Tibial artery (tissue), 4 donors: ENCODE measurements at regions not wholly inside any gene's neighbourhood (a gene's known extent, or its start where the extent isn't known, plus 50 kb on each side); places are given as distances from the start of the nearest gene placed in this dataset.

Source experiments
- DNase-seq, 2 donors: peaks; one replicate each; pipeline ENCODE4 v3.0.0-alpha.2; 2019
- H3K27ac ChIP-seq, 2 donors: fragments of 200-600 bp; sonication (generic) in 1 of 2; 1 replicate in 1 of 2; 2 replicates in 1 of 2; pipeline ENCODE4 v1.5.1; 2018 to 2019; ENCODE audit warnings: mild to moderate bottlenecking in 1 of 2
- H3K27me3 ChIP-seq, 2 donors: fragments of 200-600 bp; sonication (generic) in 1 of 2; one replicate each; pipeline versions ENCODE4 v1.5.1 to v1.6.0; 2016 to 2019
- H3K36me3 ChIP-seq, 3 donors: fragments of 200-600 bp; sonication (generic) in 2 of 3; one replicate each; pipeline ENCODE4 v1.5.1; 2016 to 2019; ENCODE audit warnings: mild to moderate bottlenecking in 2 of 3
- H3K4me1 ChIP-seq, 4 donors: fragments of 200-600 bp; sonication (generic) in 2 of 4; 1 replicate in 3 of 4; 2 replicates in 1 of 4; pipeline ENCODE4 v1.5.1; 2016 to 2019
- H3K4me3 ChIP-seq, 2 donors: fragments of 200-600 bp; sonication (generic) in 1 of 2; 1 replicate in 1 of 2; 2 replicates in 1 of 2; pipeline ENCODE4 v1.5.1; 2018 to 2019; ENCODE audit warnings: mild to moderate bottlenecking in 2 of 2
- H3K9me3 ChIP-seq, 3 donors: fragments of 200-600 bp; sonication (generic) in 1 of 3; one replicate each; pipeline ENCODE4 v1.5.1; 2016 to 2019
- CTCF ChIP-seq, 2 experiments: fragments of 200-600 bp in 1 of 2; fragments of 450-650 bp in 1 of 2; IDR thresholded peaks; one replicate each; pipeline ENCODE4 v1.5.1; 2017 to 2019; ENCODE audit warnings: antibody characterized with exemption in 2 of 2, mild to moderate bottlenecking in 1 of 2, moderate library complexity in 1 of 2
- intact Hi-C: fragments of 100-400 bp; cut with DNase I; formaldehyde crosslinking; loops from one replicate; pipeline ENCODE4 v1.15.0; 2023; ENCODE audit warnings: low total_unique reads

DNA sequence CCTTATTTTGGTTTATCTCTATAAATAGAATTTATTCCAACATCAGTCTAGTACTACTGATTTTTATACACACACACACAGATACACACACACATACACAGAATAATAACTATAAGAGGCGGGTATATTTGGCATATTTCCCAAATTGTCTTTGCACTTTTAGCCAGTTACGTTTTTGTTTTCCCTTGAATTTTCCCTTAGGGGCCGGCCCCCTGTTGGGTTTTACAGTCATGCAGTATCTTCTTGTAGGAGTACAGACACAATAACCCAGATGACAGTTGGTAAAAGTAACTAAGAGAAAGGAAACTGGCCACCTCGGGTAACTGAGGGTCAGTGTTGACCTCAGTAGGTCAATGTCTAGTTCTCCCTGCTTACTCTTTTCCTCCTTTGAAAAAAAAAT lies 50.9 kb downstream of the DISP1 start:
- no peak for DNase-seq
- H3K4me1 ChIP-seq: no peaks in the 10 kb centered on the region
- intact Hi-C loops: no loop called here
- H3K36me3 ChIP-seq: no peaks in the 10 kb centered on the region
- H3K4me3 ChIP-seq: no peak overlapping the region
- H3K27ac ChIP-seq: no peak overlapping the region
- no peaks in the 10 kb centered on the region for H3K27me3 ChIP-seq
- TF ChIP-seq CTCF (IDR thresholded peaks at IDR 0.05): no peak
- H3K9me3 ChIP-seq: no peaks in the 10 kb centered on the region

DNA sequence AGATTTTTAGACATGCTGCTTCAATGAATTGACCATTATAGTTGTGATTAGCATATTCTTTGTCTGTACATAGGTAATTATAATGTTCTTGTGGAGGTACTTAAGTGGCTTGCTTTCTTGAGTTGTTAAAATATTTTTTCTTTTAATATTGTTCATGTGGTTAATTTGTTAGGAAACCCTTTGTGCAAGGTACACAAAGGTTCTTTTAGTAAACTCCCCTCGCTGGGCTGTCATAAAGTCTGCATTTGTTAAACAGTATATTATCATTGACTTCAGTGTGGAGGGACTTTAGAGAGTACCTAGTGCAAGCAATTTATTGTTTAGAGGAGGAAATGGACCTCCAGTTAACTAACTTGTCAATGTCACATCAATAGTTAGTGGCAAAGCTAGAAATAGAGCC lies 52.5 kb downstream of the DISP1 start:
- no peak for TF ChIP-seq CTCF (IDR thresholded peaks at IDR 0.05)
- no peaks in the 10 kb centered on the region for H3K4me1 ChIP-seq
- H3K27me3 ChIP-seq: no peaks in the 10 kb centered on the region
- intact Hi-C loops: no loop called here
- H3K9me3 ChIP-seq: no peaks in the 10 kb centered on the region
- DNase-seq: no peak
- no peak overlapping the region for H3K4me3 ChIP-seq
- H3K27ac ChIP-seq: no peak overlapping the region
- no peaks in the 10 kb centered on the region for H3K36me3 ChIP-seq

DNA sequence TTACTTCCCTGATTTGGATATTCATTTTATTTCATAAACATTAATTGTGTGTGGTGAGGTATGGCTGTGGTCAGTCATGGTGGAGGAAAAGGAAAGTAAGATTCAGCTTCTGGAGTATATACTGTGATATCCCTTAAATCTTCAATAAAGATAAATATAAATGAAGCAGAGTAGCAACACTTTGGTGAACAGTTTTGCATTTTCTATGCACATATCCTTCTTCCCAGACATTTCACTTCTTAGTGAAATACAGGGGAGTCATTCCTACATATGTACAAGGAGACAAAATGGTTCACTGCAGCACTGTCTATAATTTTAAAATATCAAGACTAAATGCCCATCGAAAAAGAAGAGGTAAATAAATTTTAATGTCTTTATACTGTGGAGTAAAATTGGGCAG lies 61.3 kb downstream of the DISP1 start:
- intact Hi-C loops: no loop called here
- Histone ChIP-seq H3K9me3 (no peaks in the 10 kb centered on the region), H3K27ac (no peak overlapping the region), H3K36me3 (no peaks in the 10 kb centered on the region), H3K4me3 (no peak overlapping the region), H3K4me1 (no peaks in the 10 kb centered on the region), H3K27me3 (no peaks in the 10 kb centered on the region)
- no peak for DNase-seq
- TF ChIP-seq CTCF (IDR thresholded peaks at IDR 0.05): no peak

DNA sequence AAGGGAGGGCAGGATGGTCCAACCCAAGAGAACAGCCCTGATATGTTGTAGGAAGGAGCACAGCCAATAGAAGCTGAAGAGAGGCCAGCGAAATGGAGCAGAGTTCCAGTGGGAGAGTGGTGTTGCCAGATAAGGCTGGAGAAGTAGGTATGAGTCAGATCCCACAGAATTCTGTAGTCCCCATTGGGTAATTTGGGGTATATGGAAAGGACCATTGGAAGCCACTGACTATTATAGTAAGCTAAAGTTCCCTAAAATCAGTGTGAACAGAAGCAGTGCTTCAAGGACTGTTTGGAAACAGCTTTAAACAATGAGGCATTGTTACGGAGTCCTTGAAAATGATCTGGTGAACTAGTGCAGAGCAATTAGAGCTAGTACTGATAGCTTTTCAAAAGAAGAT lies 63.0 kb downstream of the DISP1 start:
- H3K27me3 ChIP-seq: no peaks in the 10 kb centered on the region
- TF ChIP-seq CTCF (IDR thresholded peaks at IDR 0.05): no peak
- no peak overlapping the region for H3K27ac ChIP-seq
- no peak for DNase-seq
- H3K4me3 ChIP-seq: no peak overlapping the region
- H3K36me3 ChIP-seq: no peaks in the 10 kb centered on the region
- intact Hi-C loops: no loop called here
- no peaks in the 10 kb centered on the region for H3K9me3 ChIP-seq
- H3K4me1 ChIP-seq: no peaks in the 10 kb centered on the region

DNA sequence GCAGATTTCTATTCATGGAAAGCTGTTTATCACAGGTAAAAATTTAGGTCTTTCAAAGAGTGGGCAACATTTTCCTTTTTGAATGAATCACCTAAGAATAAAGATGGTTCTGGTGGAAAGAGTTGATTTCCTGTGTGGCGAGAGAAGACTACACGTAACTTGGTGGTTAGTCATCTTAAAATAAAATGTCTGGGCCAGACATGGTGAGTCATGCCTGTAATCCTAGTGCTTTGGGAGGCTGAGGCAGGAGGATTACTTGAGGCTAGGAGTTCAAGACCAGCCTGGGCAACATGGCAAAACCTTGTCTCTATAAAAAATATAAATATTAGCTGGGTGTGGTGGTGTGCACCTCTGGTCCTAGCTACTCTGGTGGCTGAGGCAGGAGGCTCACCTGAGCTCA lies 65.7 kb downstream of the DISP1 start:
- Histone ChIP-seq H3K9me3 (no peaks in the 10 kb centered on the region), H3K4me3 (no peak overlapping the region), H3K27me3 (no peaks in the 10 kb centered on the region), H3K27ac (no peak overlapping the region), H3K4me1 (no peaks in the 10 kb centered on the region), H3K36me3 (no peaks in the 10 kb centered on the region)
- no peak for DNase-seq
- intact Hi-C loops: no loop called here
- TF ChIP-seq CTCF (IDR thresholded peaks at IDR 0.05): no peak

GRCh38 chr1:222886194-222886854 lies 71.5 kb downstream of the DISP1 start:
- no peak for DNase-seq
- TF ChIP-seq CTCF (IDR thresholded peaks at IDR 0.05): no peak
- intact Hi-C loops: no loop called here

More at GRCh38 chr1:222886194-222886854, 71.5 kb downstream of the DISP1 start:
- H3K27me3 ChIP-seq: no peaks in the 10 kb centered on the region
- H3K36me3 ChIP-seq: no peaks in the 10 kb centered on the region
- H3K4me1 ChIP-seq: no peaks in the 10 kb centered on the region
- no peaks in the 10 kb centered on the region for H3K9me3 ChIP-seq
- H3K27ac ChIP-seq: no peak overlapping the region
- no peak overlapping the region for H3K4me3 ChIP-seq
